GM06990 (cell line): ENCODE measurements at regions not wholly inside any gene's neighbourhood (a gene's known extent, or its start where the extent isn't known, plus 50 kb on each side); places are given as distances from the start of the nearest gene placed in this dataset.

Source experiments
- DNase-seq: peaks from one replicate; pipeline ENCODE4 v3.0.0-alpha.2; 2011; ENCODE audit not compliant: insufficient read length; ENCODE audit errors: extremely low read depth
- H3K27me3 ChIP-seq: replicated peaks from 2 replicates; pipeline ENCODE4 v1.6.0; 2011; ENCODE audit warnings: low read length; ENCODE audit not compliant: control insufficient read depth, insufficient read depth
- H3K36me3 ChIP-seq: 2 replicates; pipeline ENCODE4 v1.5.1; 2011; ENCODE audit warnings: low read length; ENCODE audit not compliant: control insufficient read depth, insufficient read depth
- H3K4me3 ChIP-seq: replicated peaks from 2 replicates; pipeline ENCODE4 v1.5.1; 2011; ENCODE audit warnings: low read depth, mild to moderate bottlenecking, control low read depth, low read length
- TF ChIP-seq, protein P1 (sequence below): IDR thresholded peaks from 2 replicates; pipeline ENCODE4 v1.5.1; 2011; ENCODE audit warnings: low read length, control low read depth, mild to moderate bottlenecking, inconsistent platforms; ENCODE audit not compliant: insufficient read depth, poor library complexity, severe bottlenecking

DNA sequence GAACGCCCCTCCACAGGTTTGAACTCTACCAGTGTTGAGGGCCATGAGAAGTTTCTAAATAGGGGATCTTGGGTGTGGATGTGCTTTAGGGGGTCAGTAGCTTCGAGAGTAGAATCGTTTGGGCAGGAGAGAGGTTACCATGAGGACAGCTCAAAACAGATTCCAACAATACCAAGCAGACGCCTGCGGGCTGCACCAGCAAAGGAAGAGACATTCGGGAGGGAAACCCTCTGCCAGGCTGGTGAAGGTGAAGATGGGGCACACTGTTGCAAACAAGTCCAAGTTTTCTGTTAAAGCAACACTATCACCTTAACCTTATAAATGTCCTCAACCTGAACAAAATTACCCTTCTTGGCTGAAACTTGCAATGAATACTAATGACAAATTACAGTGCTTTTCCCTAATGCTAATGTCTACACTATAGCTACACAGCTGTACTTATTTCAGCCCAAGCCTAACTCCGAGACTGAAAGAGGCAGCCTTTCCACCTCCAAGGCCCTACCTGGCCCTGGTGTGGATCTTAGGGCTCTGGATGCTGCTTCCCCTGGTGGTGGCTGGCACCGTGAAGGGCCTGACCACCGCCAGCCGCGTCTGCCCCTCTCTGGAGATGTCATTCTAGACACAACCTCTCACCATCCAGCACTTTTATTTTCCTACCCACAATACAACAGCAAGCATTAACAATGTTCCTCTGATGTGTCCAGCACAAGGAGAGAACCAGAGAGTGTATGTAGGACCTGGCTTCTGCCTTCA, 80.1 kb downstream of the DLL1 start:
- Histone ChIP-seq H3K27me3 (no peaks in the 10 kb centered on the region), H3K4me3 (no peak overlapping the region), H3K36me3 (no peaks in the 10 kb centered on the region)
- DNase-seq = no peak
- TF ChIP-seq, protein P1, sequence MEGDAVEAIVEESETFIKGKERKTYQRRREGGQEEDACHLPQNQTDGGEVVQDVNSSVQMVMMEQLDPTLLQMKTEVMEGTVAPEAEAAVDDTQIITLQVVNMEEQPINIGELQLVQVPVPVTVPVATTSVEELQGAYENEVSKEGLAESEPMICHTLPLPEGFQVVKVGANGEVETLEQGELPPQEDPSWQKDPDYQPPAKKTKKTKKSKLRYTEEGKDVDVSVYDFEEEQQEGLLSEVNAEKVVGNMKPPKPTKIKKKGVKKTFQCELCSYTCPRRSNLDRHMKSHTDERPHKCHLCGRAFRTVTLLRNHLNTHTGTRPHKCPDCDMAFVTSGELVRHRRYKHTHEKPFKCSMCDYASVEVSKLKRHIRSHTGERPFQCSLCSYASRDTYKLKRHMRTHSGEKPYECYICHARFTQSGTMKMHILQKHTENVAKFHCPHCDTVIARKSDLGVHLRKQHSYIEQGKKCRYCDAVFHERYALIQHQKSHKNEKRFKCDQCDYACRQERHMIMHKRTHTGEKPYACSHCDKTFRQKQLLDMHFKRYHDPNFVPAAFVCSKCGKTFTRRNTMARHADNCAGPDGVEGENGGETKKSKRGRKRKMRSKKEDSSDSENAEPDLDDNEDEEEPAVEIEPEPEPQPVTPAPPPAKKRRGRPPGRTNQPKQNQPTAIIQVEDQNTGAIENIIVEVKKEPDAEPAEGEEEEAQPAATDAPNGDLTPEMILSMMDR = no peak

DNA sequence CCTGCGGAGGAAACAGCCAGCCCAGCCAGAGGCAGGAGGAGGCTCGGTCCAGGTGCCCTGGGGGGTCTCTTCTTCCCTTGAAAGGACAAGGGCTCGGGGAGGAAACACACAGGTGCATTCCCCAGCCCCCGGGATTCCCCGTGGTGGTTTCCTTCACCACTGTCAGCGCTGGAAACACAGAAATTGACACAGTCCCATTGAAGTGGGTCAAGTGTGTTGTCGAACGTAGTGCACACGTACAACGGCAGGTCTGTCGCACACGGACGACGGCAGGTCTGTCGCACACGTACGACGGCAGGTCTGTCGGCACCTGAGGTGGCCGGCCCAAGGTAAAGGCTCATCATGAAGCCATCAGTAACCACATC, 80.9 kb downstream of the DLL1 start:
- Histone ChIP-seq H3K36me3 (no peaks in the 10 kb centered on the region), H3K27me3 (no peaks in the 10 kb centered on the region), H3K4me3 (no peak overlapping the region)
- TF ChIP-seq, protein P1 = no peak
- DNase-seq = no peak

DNA sequence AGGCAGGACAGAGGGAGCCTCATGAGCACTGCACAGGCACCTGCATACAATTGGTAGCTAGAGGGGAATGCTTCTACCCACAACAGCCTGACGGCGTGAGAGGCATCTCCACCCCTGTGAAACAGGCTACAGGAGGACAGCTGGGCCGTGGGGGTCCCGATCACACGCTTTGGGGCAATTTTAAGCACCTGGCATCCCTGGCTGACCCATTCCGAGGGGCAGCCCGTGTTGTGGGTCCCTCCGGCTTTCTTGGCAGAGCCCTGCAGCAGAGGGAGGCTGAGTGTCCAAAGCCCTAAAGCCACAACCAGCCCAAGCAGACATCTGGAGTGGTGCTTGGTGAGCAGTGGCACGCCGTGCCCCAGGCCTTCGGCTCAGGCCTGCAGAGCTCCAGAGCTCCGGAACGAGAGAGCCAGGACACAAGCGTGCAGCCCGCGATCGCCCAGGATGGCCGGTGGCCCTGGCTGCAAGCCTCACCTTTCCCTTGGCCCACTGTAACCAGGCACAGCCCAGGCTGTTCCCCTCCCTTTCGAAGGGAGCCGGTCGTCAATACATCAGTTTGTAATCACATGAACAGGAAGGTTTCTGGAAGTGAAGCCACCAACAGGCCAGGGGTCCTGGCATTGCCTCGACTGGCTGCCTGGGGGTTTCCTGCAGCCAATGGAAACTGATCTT, 81.4 kb downstream of the DLL1 start:
- no peak for DNase-seq
- H3K27me3 ChIP-seq = no peaks in the 10 kb centered on the region
- TF ChIP-seq, protein P1 = no peak
- H3K4me3 ChIP-seq = no peak overlapping the region
- H3K36me3 ChIP-seq = no peaks in the 10 kb centered on the region

DNA sequence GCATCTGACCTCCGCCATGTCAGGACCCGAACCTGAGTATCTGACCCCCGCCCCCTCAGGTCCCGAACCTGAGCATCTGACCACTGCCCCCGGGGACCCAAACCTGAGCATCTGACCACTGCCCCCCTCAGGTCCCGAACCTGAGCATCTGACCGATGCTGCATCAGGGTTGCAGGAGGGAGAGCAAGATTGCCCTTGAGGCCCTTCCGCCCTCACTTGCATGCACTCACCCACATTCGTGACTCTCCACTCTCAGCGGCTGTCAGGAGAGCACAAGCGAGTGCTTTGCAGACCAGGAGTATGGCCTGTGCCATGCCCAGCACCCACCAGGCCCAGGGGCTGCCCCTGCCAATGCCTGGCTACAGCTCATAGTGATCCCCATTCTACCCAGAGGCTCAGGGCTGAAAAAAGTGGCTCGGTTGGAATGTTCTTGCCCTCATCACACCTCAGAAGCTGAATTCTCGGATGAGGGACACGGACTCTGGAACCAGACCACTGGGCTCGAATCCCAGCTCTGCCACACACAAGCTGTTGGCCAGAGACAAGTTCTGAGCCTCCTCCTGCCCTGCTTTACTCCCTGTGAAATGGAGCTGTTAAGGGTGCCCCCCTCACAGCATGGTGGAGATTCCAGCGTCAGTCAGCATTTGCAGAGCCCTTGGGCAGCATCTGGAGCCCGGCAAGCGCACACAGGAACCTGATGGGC, 82.1 kb downstream of the DLL1 start:
- Histone ChIP-seq H3K36me3 (no peaks in the 10 kb centered on the region), H3K27me3 (no peaks in the 10 kb centered on the region), H3K4me3 (no peak overlapping the region)
- no peak for DNase-seq
- TF ChIP-seq, protein P1 = no peak

DNA sequence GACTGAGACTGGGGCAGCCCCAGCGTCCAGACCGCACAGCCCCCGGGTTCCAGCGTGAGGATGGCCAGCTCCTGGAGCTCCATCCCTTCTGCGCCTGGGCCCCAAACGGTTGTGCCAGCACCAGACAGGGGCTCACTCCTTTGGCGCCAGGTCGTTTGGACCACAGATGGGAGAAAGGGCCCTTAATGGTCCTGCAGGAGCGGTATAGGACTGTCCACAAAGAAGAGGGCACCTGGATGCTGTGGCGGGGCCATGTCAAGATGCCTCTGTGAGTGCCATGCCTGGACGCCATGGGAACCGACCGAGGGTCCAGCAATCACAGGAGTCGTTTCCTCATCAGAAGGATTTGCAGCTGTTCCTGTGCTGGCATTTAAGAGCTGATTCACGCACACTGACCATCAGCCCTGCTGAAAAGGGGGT, 82.7 kb downstream of the DLL1 start:
- Histone ChIP-seq H3K4me3 (no peak overlapping the region), H3K36me3 (no peaks in the 10 kb centered on the region), H3K27me3 (no peaks in the 10 kb centered on the region)
- TF ChIP-seq, protein P1 = no peak
- DNase-seq = no peak
